Forelimb muscle (tissue), 1 donor: ENCODE measurements at regions not wholly inside any gene's neighbourhood (a gene's known extent, or its start where the extent isn't known, plus 50 kb on each side); places are given as distances from the start of the nearest gene placed in this dataset.

Experiments used
- DNase-seq: peaks from one replicate; pipeline ENCODE4 v3.0.0-alpha.2; 2013; ENCODE audit warnings: low read depth

DNA sequence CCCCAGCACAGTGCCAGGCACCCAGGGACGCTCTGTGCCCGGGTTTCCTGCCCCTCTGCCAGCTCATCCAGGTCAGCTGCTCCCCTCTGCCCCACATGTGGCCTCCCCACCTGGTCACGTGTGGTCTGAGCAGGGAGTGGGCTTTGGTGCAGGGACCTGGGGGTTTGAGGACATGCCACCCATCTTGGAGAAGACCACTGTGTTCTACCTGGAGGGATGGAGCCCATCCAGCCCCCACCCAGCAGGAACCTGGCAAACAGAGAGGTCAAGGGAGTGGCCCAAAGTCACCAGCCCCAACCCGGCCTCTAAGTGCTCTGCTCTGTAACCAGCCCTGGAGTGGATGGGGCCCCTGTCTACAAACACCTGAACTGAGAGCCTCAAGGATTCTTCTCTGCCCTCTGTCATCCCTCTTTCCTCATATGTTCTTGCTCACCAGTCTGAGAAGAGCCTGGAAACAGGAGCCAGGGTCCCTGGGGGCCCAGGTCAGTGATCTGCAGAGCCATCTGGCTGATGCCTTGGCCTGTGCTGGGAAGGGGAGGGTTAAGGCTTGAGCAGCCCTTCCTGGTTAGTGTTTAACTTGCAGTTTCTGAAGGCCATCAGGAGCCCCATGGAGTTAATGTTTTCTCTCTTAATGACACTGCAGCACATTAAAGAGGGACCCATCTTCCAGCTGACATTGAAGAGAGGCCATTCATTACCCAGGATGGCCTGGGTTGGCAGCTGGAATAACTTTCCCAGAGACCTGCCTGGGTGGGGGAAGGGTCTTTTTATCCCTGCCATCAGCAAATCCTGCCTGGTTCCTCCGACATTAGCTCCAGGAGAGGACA, 235.4 kb downstream of the PTPRU start:
- DNase-seq = no peak

- no peak for DNase-seq
Observed at GRCh38 chr1:29470788-29471119, 234.4 kb downstream of the PTPRU start.

DNA sequence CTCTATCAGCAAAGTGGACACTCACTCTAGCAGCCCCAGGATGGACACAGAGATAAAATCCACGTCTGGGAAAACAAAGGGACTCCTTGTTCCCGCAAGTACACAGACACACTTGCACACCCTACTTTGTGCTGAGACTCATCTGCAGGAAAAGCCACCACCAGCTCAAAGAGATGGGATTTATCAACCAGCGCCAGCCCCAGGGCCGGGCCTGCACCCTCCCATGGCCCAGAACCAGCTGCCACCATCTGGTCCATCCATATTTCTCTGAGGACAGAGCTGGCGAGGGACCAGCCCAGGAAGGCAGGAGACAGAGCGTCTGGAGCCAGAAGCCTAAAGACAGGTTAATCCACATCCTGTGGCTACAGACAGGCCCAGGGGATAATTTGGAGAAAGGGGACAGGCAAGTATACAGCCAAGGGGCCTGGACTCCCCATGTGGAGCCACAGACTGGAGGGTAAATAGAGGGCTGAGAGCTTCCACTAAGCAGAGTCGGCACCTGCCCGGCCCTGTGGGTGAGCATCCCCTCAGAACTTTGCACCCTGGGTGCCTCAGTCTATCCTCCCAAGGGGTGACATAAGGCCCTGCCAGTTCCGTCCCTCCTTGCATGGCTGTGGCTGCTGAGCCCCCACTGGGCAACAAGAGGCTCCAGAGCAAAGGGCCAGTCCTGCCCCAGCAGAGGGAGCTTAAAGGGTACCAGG, 233.9 kb downstream of the PTPRU start:
- no peak for DNase-seq

GRCh38 chr1:29469457-29469856, 233.1 kb downstream of the PTPRU start:
- DNase-seq = no peak

GRCh38 chr1:29467989-29468900, 231.9 kb downstream of the PTPRU start:
- DNase-seq = no peak

DNA sequence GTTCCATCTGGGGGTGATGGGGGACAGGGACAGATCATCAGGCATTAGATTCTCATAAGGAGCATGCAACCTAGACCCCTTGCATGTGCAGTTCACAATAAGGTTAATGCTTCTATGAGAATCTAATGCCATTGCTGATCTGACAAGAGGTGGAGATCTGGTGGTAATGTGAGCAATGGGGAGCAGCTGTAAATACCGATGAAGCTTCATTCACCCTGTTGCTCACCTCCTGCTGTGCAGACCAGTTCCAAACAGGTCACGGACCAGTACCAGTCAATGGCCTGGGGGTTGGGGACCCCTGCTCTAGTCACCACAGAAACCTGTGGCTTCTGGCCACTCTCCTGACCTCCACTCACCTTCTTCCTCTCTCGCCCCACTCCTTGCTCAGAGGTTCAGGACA, 229.9 kb downstream of the PTPRU start:
- no peak for DNase-seq

GRCh38 chr1:29465755-29466154, 229.4 kb downstream of the PTPRU start:
- no peak for DNase-seq

DNA sequence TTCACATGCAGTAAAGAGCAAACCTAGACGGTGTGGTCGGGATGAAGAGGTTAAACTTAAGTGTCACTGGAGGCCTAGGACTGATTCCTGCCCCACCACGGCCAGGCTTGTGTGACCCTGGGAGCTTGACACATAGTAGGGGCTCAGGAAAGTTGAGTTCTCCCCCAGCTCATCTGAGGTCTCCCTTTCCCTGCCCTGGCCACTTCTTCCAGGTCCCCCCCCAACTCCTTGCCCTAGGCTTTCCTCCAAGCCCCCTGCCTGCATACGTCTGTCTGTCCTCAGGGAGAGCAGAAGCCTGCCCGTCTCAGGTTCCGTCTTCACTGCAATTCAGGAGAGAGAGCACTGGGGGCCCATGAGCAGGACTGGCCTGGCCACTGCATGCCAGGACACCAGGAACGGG, 225.8 kb downstream of the PTPRU start:
- DNase-seq = no peak

DNA sequence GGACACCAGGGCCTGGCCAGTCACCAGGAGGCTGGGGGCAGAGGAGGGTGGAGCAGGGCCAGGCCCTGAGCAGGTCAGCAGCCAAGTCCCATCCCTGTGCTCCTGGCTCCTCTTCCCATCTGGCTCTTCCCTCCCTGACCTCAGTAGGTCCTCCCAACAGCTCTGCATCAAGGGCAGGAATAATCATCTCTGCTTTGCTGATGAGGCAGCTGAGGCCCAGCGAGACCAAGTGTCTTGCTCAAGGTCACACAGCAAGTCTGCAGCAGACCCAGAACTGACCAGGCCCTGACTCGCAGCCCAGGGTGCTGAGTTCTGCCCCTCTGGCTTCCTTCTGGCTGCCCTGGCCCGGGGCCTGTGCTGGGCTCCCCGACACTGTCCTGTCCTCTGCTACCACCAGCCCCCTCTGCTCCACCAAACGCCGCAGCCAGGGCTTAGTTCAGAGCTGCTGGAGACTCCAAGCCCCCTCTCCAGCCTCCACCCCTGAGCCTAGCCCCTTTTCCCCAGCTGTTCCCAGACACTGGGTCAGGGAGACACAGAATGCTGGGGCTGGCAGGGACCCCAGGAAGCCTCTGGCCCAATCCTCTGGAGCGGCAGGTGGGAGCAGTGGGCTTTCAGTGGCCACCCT, 224.9 kb downstream of the PTPRU start:
- no peak for DNase-seq

- DNase-seq = no peak
Observed at GRCh38 chr1:29460694-29461093, 224.4 kb downstream of the PTPRU start.

DNA sequence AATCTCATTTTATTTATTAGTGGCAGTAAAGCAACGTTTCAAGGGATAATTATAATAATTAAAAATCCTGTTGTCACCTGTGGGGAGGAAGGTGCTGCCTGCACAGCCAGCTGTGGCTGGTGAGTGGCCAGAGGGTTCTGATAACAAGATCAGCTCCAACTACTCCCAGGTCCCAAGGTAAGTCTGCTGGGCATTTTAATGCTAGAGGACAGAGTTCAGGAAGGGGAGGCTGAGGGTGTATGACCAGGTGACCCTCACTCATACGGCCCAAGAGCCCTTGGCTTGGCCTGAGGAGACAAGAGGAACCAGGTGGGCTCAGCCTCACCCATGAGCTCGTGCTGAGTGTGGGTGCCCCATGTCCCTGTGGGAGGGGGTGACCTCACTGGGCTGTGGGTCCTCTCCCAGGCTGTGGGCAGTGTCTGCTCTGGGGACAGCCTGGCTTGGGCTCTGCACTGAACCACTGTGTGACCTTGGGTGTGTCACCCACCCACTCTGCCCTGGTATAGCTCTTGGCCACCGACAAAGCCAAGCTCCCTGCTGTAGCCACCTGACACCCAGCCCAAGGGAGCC, 223.8 kb downstream of the PTPRU start:
- no peak for DNase-seq

- DNase-seq = no peak
Observed at GRCh38 chr1:29459620-29459945, 223.3 kb downstream of the PTPRU start.

- DNase-seq = no peak
Observed at GRCh38 chr1:29458737-29459619, 222.7 kb downstream of the PTPRU start.

GRCh38 chr1:29457496-29458368, 221.4 kb downstream of the PTPRU start:
- no peak for DNase-seq

DNA sequence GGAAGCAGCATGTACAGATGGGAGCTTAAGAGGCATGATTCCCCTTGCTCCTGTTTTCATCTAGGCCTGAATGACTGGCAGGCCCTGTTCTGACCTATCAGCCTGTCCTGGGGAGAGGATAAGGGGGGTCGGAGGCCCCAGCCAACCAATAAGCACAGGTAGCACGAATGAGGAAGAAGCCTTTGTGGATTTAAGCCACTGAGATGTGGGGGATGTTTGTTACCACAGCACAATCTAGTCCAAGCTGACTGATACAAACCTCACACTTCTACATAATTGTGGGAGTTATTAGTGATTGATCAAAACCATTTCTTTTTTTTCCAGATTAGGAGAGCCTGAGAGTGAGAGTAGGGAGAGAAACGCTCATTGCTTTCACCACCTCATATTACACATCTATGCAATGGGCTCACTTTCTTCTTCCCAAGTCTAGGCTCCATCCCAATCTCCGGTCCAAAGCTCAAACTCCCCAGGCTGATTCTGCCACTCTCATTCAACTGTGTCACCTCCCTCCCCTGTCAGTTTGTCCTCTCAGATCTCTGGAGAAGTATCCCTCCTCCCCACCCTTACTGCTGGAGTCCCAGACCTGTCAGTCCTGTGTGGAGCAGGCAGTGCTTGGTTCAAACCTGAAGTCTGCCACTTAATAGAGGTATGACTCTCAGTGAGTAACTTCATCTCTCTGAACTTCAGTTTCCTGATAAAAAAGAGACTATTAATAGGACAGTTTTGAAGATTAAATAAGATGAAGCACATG, 220.5 kb downstream of the PTPRU start:
- no peak for DNase-seq

DNA sequence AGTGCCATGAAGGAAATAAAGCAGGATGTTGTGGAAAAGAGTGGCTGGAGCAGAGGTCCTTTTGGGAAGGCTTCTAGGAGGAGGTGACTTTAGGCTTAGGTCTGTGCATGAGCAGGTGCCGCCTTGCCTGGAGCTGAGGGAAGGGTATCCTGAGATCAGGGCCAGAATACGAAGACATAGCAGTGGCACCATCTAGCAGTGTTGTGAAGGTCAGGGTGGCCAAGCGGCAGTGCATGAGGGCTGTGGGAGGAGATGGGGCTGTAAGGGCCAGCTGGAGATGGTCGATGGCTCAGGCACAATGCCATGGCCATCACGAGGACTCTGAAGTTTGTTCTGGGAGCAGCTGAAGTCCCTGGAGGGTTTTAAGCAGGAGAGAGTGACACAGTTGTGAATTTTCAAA, 219.5 kb downstream of the PTPRU start:
- DNase-seq = no peak

GRCh38 chr1:29454616-29455380, 218.5 kb downstream of the PTPRU start:
- no peak for DNase-seq
